ENCODE measurements at regions not wholly inside any gene's neighbourhood (a gene's known extent, or its start where the extent isn't known, plus 50 kb on each side); places are given as distances from the start of the nearest gene placed in this dataset.

GRCh38 chr13:80235166-80235966 lies 105.6 kb downstream of the SPRY2 start:
- DNase-seq = no peak

GRCh38 chr13:80227645-80228044 lies 113.3 kb downstream of the SPRY2 start:
- DNase-seq = no peak

GRCh38 chr13:80226645-80227044 lies 114.3 kb downstream of the SPRY2 start:
- DNase-seq = no peak

- no peak for DNase-seq
Measured at GRCh38 chr13:80224468-80224867, 116.5 kb downstream of the SPRY2 start.

GRCh38 chr13:80217614-80218456 lies 123.1 kb downstream of the SPRY2 start:
- no peak for DNase-seq

GRCh38 chr13:80215368-80215767 lies 125.6 kb downstream of the SPRY2 start:
- no peak for DNase-seq

- no peak for DNase-seq
Measured at GRCh38 chr13:80214521-80214991, 126.4 kb downstream of the SPRY2 start.

- no peak for DNase-seq
Measured at GRCh38 chr13:80214050-80214449, 126.9 kb downstream of the SPRY2 start.

GRCh38 chr13:80213201-80213600 lies 127.7 kb downstream of the SPRY2 start:
- DNase-seq = no peak

GRCh38 chr13:80211566-80211965 lies 129.4 kb downstream of the SPRY2 start:
- no peak for DNase-seq

- DNase-seq = no peak
Measured at GRCh38 chr13:80204642-80205041, 136.3 kb downstream of the SPRY2 start.

- DNase-seq = no peak
Measured at GRCh38 chr13:80203496-80203895, 137.4 kb downstream of the SPRY2 start.

GRCh38 chr13:80201694-80202468 lies 139.0 kb downstream of the SPRY2 start:
- no peak for DNase-seq

- no peak for DNase-seq
Measured at GRCh38 chr13:80199585-80200292, 141.2 kb downstream of the SPRY2 start.

GRCh38 chr13:80199067-80199466 lies 141.9 kb downstream of the SPRY2 start:
- DNase-seq = no peak

- no peak for DNase-seq
Measured at GRCh38 chr13:80196756-80197155, 144.2 kb downstream of the SPRY2 start.

- DNase-seq = no peak
Measured at GRCh38 chr13:80195649-80196048, 145.3 kb downstream of the SPRY2 start.

- no peak for DNase-seq
Measured at GRCh38 chr13:80189889-80190597, 150.9 kb downstream of the SPRY2 start.

GRCh38 chr13:80180740-80181355 lies 160.1 kb downstream of the SPRY2 start:
- DNase-seq = no peak

- no peak for DNase-seq
Measured at GRCh38 chr13:80177327-80177726, 163.6 kb downstream of the SPRY2 start.

GRCh38 chr13:80173224-80173623 lies 167.7 kb downstream of the SPRY2 start:
- no peak for DNase-seq
